HK-2 (cell line): ENCODE measurements at regions not wholly inside any gene's neighbourhood (a gene's known extent, or its start where the extent isn't known, plus 50 kb on each side); places are given as distances from the start of the nearest gene placed in this dataset.
A peak's percentile ranks its signal among the peaks of the same experiment; 100 is the strongest.

Source experiments
- DNase-seq: peaks from one replicate; pipeline ENCODE4 v3.0.0-alpha.2; 2018; ENCODE audit not compliant: unreplicated experiment

GRCh38 chr1:68331117-68331865 is 99.0 kb upstream of the WLS start:
- DNase-seq: no peak

GRCh38 chr1:68330391-68330790 is 98.1 kb upstream of the WLS start:
- no peak for DNase-seq

- DNase-seq: no peak
Measured at GRCh38 chr1:68329096-68329835, 96.9 kb upstream of the WLS start.

DNA sequence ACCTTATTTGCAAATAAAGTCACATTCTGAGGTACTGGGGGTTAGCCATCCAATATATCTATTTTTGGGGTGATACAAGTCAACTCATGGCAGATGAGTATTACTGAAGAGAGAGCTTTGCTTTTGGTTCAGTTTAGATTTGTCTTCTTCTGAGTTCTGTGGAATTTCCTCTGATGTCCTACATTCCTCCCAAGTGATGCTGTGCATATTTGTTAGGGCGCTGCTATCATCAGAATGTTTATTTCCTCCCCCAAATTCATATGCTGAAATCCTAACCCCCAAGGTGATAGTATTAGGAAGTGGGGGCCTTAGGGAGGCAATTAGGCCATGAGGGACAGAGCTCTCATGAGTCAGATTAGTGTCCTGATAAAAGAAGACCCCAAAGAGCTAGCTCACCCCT is 96.2 kb upstream of the WLS start:
- DNase-seq: no peak

DNA sequence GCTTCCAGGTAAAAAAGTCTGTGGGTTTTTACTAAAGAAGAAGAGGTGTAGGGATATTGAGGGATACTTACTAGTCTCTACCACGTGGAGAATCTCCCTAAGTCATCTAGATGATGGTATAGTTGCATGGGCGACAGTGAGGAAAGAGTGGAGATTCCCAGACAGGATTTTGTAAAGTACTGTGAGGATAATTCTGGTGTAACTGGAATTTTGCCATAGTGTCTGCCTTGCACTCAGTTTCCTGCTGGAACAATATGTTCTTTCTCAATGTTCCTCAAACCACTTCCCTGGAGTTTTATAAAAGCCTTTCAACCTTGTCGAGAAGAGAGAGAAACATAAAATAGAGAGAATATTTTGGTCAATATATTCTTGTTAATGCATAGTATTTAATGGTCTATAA is 95.1 kb upstream of the WLS start:
- no peak for DNase-seq

- no peak for DNase-seq
Measured at GRCh38 chr1:68326481-68326880, 94.2 kb upstream of the WLS start.

DNA sequence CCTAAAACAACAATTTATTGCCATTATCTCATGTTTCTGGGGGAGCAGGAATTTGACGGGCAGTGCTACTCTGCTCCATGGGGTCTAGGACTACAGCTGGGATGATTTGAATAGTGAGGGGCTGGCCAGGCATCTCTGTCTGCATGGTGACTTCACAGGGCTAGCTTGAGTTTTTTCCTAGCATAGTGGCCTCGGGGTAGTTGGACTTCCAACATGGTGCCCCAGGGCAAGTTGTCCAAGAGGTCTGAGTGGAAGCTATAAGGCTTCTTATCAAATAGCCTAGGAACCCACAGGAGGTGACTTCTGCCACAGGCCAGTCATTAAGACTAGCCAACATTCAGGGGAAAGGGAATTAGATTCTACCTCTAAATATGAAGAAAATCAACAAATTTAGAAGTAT is 92.0 kb upstream of the WLS start:
- DNase-seq: no peak

DNA sequence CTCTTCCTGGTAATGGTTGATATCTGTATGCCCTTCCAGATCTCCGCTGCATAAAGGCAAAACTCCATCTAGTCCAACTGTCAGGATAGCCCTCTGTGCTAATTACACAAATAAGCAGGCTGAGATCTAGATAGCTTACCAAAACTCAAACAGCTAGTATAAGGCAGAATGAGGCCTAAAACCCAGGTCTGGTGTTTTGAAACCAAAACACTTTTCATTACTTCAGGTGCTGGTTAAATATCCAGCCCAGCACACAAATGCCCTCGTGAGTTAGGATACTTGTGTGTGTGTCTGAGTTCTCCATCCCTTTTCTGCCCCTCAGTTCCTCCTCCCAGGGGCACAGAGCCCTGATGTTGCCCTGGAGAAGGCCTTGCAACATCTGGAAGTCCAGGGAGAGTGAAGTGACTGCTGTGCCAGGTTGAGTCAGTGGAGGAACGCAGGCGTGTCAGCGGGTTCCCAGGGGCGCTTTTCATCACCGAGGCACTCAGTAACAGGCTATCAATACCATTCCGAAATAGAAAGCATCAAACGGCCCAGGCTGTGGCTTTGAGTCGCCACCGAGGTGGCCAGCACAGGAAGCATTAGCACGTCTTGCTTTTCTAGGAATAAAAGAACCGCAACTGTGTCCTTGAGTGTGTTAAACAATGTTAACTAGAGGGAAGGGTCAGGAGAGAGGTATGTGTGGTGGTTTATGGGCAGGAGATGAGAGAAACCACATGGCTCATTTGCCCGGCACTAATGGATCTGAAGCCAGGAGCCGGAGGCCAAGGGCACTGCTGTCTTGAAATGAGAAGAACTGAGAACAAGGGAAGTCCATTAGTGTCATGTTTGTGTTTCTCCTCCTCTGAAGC is 90.7 kb upstream of the WLS start:
- DNase-seq: peak; percentile 46

- DNase-seq: no peak
Measured at GRCh38 chr1:68322096-68322495, 89.8 kb upstream of the WLS start.

DNA sequence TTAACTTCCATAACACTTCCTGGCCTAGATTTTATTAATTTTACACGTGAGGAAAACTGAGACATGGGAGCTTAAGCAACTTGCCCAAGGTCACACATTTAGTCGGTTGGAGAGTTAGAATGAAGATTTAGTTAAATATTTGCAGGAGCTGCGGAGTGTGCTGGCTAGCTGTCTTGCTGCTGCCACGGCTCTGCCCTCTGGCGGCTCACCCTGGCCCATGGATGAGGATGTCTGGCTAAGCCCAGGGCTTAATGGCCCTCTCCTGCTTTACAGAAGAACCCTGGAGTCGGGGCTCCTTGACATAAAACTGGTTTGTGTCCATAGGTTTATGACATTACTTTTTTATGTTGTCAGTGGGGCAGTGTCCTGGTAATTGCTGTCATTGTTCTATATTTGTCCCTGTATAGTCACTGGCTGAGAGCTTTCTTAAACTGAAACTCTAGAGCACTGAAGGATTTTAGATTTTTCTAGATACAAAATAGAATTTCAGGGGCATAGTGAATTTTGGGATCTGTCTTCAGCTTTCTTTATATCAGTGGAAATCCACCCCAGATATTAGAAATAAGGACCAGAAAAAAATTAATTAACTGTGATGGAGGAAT is 88.9 kb upstream of the WLS start:
- DNase-seq: peak; percentile 71

- DNase-seq: no peak
Measured at GRCh38 chr1:68320349-68320748, 88.0 kb upstream of the WLS start.

DNA sequence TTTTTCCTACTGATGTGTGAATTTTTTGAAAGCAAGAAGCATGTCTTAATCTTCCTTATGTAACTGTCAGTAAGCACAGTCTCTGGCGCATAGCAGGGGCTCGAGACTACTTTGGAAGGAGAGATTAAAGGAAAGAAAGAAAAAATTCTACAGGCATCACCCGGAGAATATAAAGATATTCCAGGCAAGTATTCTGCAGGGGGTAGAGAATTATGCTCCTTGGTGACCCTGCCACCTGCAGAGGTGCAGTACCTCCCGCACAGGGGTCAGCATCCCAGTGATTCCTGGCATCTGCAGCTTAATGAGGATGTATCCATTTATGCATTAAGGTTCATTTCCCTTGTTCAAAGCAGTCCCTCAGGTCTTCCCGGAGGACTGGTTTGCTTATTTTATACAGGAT is 87.6 kb upstream of the WLS start:
- no peak for DNase-seq

- DNase-seq: no peak
Measured at GRCh38 chr1:68317543-68317942, 85.2 kb upstream of the WLS start.

DNA sequence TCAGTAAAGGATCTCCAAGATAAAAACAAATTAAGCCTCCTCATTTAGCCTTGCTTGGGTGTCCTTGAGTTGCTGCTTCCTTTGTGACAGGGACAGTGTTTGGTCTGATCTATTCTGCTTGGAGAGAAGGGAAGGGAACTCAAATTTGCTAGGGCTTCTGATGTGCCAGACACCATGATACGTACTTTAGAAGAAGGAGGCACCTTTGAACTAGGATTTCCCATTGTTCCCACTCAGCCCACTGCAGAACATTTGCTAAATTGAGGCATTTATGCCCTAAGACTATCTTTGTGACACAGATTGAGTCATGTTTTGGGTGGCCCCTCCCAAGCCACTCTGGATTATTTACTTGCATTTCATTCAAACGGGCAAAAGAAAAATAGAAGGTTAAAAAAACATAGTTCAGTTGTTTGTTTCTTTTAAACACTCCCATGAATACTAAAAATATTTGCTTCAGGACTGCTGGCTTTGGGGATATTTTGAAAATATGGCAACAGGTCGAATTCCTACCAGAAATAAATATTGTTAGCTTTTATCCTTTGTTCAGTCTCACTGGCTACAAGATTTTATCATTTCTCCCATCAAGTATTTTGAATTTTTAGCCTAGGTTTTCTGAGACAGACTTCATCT is 81.9 kb upstream of the WLS start:
- no peak for DNase-seq

GRCh38 chr1:68313735-68314134 is 81.4 kb upstream of the WLS start:
- no peak for DNase-seq

DNA sequence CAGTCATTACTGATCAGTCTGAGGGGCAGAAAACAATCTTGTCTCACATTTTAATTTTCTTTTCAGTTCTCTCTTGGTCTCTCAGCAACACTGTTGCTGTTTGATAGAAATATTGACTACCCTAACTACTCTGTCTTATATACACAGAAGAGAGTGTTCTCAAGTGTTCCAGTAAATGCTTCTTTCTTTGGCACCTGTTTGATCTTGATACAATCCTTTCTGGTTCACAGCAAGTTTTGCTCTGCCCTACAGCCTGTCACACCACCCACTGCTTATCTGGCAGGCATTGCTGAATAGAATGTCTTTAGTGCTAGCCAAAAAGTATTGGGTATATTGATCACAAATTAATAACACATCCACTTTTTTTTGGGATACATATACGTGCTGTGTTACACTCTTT is 75.7 kb upstream of the WLS start:
- DNase-seq: no peak

GRCh38 chr1:68307378-68307787 is 75.1 kb upstream of the WLS start:
- no peak for DNase-seq

DNA sequence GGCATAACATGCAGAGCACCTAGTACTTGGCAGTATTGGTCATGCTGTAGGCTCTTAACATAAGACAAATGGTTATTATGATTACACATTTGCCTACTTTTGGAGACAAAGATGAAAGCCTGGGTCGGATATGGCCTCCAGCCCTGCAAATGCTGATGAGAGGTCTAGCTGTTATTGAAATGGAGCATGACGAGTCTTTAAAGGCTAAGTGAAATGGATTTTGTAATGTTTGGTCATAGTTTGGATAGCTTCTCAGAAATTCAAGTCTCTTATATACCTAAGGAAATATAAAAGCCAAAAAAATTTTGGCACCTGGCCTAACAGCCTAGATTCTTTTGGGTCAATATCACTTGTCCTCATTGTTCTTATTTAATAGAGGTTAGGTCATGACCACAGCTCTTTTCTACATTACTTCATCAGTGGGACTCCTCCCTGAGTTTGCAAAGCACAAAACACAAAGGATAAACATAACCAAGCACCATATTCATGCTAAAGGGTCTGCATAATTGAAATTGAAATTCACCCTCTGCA is 69.2 kb upstream of the WLS start:
- no peak for DNase-seq

- no peak for DNase-seq
Measured at GRCh38 chr1:68294367-68295066, 62.2 kb upstream of the WLS start.

DNA sequence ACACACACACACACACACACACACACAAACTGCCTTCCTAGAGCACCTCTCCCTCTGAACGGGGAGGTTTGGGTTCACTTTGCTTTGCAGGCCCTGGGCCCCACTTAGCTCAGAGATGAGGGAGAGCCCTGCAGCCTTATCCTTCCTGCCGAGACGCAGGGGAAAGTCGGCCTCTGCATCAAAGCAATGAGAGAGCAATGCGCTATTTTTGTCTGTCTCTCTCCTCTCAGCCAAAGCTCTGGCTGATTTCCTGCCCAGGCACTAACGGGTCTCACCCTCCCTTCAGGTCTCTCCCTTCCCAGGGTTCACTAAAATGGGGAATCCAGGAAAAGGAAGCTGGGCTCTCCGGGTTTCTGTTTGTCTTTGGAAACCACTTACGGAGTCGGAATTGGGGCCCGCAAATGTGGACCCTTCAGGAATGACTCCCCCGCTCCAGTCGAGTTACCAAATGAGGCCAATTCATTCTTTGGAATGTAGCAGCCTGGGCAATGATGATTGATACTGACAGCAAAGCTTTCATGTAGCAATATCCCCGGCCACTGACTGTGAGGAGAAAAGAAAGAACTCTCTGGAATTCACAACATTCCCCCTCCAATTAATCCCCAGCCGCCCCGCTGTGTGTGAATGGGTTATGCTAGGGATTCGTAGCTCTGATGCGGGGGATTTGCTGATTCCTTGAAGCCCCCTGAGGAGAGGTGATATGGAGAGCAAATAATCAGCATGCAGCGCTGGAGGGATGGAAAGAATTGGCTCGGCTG is 61.5 kb upstream of the WLS start:
- DNase-seq: no peak
